ENCODE measurements at regions not wholly inside any gene's neighbourhood (a gene's known extent, or its start where the extent isn't known, plus 50 kb on each side); places are given as distances from the start of the nearest gene placed in this dataset.

DNA sequence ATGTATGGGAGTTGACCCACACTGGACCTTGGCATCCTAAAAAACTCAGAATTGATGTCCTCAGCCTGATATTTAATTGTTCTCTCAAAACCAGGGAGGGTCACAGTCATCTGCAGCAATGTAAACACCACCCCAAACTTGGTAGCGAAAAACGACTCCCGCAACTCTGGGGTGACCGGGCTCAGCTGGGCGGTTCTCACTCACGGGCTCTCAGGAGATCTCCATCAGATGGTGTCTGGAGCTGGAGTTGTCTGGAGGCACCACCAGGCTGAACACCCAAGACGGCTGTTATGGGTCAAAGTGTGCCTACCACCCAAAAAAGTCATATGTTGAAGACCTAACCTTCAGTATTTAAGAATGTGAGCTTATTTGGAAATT is 50.9 kb upstream of the NXT1 start:
- Mint-ChIP-seq H3K27ac (no peak overlapping the region), H3K4me3 (no peak overlapping the region), H3K36me3 (no peaks in the 10 kb centered on the region), H3K4me1 (no peaks in the 10 kb centered on the region), H3K27me3 (peaks cover 4% of the 10 kb centered on the region), H3K9me3 (peaks cover 0 to 2% (median 0%) of the 10 kb centered on the region in 7 donors)
- ATAC-seq (ENCODE audit: low read depth in 2 of 2) (no peak), DNase-seq (no peak)
- no peaks in the 10 kb centered on the region for H3K36me3 ChIP-seq (ENCODE audit: control insufficient read depth, insufficient read depth, low read length)
- no peak overlapping the region for H3K4me3 ChIP-seq (ENCODE audit: low read depth, low read length)
- H3K27me3 ChIP-seq (ENCODE audit: control insufficient read depth, insufficient read depth, low read length), result no peaks in the 10 kb centered on the region
- H3K27ac ChIP-seq (ENCODE audit: insufficient read depth, low read length, poor library complexity, severe bottlenecking), result no peak overlapping the region
- H3K4me1 ChIP-seq (ENCODE audit: control insufficient read depth, insufficient read depth, low read length, poor library complexity, severe bottlenecking), result no peaks in the 10 kb centered on the region
- no peaks in the 10 kb centered on the region for H3K9me3 ChIP-seq (ENCODE audit: control insufficient read depth in 2 of 2, low read length in 2 of 2)

DNA sequence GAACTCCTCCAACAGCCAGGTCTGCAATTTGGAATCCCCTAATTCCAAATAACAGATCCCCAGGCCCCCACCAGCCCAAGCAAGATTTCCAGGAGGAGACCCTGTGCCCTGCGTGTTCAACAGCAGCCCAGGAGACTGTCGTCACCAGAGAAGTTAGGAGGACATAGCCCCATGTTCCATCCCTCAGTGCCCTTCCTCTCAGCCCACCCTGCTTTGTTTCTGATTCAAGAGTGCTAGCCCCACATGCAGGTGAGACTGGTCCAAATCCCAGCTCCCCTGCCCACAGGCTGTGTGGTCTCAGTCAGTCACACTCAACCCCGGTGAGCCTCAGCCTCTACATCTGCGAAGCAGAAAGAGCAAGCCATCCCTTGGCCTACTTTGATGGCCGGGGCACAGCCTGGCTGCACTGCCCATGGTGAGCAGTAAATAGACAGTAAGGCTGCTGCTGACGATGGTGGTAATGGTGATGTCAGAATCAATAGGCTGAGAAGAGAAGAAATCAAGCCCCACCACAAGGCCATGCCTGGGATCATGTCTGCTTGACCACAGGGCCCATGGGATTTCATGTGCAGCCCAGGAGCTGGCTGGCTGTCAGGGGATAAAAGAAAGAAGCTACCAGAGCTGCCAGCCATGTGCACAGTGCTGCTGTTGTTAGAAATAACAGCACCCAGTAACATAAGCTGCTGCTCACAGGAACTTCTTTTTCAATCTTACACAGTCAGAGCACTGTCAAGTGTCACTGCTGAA is 51.5 kb upstream of the NXT1 start:
- H3K36me3 ChIP-seq (ENCODE audit: control insufficient read depth, insufficient read depth, low read length), result no peaks in the 10 kb centered on the region

DNA sequence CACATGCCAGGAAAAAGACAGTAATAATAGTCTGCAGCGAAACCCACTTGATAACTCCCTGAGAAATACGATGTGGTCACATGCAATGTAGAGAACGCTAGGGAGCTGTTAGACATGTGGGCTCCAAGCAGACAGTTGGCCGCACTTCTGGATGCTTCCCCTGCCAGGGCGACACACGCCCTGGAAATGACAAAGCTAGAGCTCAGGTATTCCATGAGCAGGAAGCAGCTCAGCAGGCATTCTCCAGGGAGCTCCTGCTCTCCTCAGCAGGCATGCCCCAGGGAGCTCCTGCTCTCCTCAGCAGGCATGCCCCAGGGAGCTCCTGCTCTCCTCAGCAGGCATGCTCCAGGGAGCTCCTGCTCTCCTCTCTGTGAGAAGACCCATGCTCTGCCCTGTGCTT is 52.4 kb upstream of the NXT1 start:
- Mint-ChIP-seq H3K9me3 (peaks cover 0 to 2% (median 0%) of the 10 kb centered on the region in 7 donors), H3K4me1 (no peaks in the 10 kb centered on the region)

More for the DNA sequence above, 51.5 kb upstream of the NXT1 start:
- Histone ChIP-seq H3K9me3 (ENCODE audit: control insufficient read depth in 2 of 2, low read length in 2 of 2) (no peaks in the 10 kb centered on the region), H3K27me3 (ENCODE audit: control insufficient read depth, insufficient read depth, low read length) (no peaks in the 10 kb centered on the region), H3K27ac (ENCODE audit: insufficient read depth, low read length, poor library complexity, severe bottlenecking) (no peak overlapping the region), H3K4me3 (ENCODE audit: low read depth, low read length) (no peak overlapping the region), H3K4me1 (ENCODE audit: control insufficient read depth, insufficient read depth, low read length, poor library complexity, severe bottlenecking) (no peaks in the 10 kb centered on the region)
- no peaks in the 10 kb centered on the region for H3K4me1 Mint-ChIP-seq
- ATAC-seq (ENCODE audit: low read depth in 2 of 2), result no peak
- peaks cover 0 to 2% (median 0%) of the 10 kb centered on the region in 7 donors for H3K9me3 Mint-ChIP-seq
- H3K36me3 Mint-ChIP-seq, result no peaks in the 10 kb centered on the region
- no peak overlapping the region for H3K27ac Mint-ChIP-seq
- DNase-seq, result no peak
- H3K4me3 Mint-ChIP-seq, result no peak overlapping the region
- peaks cover 4% of the 10 kb centered on the region for H3K27me3 Mint-ChIP-seq

DNA sequence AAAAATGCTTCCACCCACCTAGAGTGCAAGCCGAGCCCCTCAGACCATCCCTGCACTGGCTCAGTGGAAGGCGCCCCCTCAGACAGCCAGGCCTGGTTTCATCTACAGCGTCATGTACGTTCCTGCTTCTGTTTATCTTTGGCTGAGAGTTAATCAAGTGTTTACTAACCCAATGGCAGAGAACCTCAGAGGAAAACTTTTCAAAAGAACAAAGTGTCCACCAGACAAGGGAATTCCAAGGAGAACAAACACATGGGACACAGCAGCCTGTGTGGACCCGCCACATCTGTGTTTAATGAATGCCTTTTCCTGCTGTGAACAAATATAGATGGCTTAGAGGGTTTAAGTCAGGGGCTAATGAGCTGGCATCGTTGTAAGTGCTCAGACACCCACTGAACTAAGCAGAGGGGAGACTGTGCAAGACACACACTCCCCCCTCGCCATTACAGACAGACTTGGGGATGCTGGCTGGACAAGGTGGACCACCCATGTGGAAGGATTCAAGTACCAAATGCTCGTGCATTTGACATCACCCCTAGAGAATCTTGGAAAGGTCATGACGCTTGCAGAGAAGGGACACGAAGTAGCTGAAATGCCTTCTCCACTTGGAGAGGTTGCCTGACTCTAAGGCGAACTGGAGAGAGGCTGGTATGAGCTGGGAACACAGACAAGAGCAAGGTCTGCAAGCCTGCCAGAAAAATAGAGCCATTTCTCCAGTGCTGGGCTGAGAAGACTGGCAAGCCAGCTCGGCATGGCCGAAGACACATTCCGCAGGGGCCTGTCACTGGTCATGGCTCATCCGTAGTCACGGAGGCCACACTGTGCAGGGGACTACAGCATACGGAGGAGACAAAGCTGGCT is 53.5 kb upstream of the NXT1 start:
- Histone ChIP-seq H3K27ac (ENCODE audit: insufficient read depth, low read length, poor library complexity, severe bottlenecking) (no peak overlapping the region), H3K36me3 (ENCODE audit: control insufficient read depth, insufficient read depth, low read length) (no peaks in the 10 kb centered on the region), H3K9me3 (ENCODE audit: control insufficient read depth in 2 of 2, low read length in 2 of 2) (no peaks in the 10 kb centered on the region), H3K27me3 (ENCODE audit: control insufficient read depth, insufficient read depth, low read length) (no peaks in the 10 kb centered on the region), H3K4me3 (ENCODE audit: low read depth, low read length) (no peak overlapping the region), H3K4me1 (ENCODE audit: control insufficient read depth, insufficient read depth, low read length, poor library complexity, severe bottlenecking) (no peaks in the 10 kb centered on the region)
- Mint-ChIP-seq H3K4me3 (no peak overlapping the region), H3K9me3 (peaks cover 0 to 2% (median 0%) of the 10 kb centered on the region in 7 donors), H3K36me3 (no peaks in the 10 kb centered on the region), H3K27ac (no peak overlapping the region), H3K27me3 (peaks cover 4% of the 10 kb centered on the region), H3K4me1 (no peaks in the 10 kb centered on the region)
- DNase-seq (no peak), ATAC-seq (ENCODE audit: low read depth in 2 of 2) (no peak)

More for the DNA sequence above, 52.4 kb upstream of the NXT1 start:
- DNase-seq (no peak), ATAC-seq (ENCODE audit: low read depth in 2 of 2) (no peak)
- Mint-ChIP-seq H3K4me3 (no peak overlapping the region), H3K27ac (no peak overlapping the region), H3K36me3 (no peaks in the 10 kb centered on the region), H3K27me3 (peaks cover 4% of the 10 kb centered on the region)
- Histone ChIP-seq H3K36me3 (ENCODE audit: control insufficient read depth, insufficient read depth, low read length) (no peaks in the 10 kb centered on the region), H3K27ac (ENCODE audit: insufficient read depth, low read length, poor library complexity, severe bottlenecking) (no peak overlapping the region), H3K9me3 (ENCODE audit: control insufficient read depth in 2 of 2, low read length in 2 of 2) (no peaks in the 10 kb centered on the region), H3K27me3 (ENCODE audit: control insufficient read depth, insufficient read depth, low read length) (no peaks in the 10 kb centered on the region), H3K4me3 (ENCODE audit: low read depth, low read length) (no peak overlapping the region), H3K4me1 (ENCODE audit: control insufficient read depth, insufficient read depth, low read length, poor library complexity, severe bottlenecking) (no peaks in the 10 kb centered on the region)

DNA sequence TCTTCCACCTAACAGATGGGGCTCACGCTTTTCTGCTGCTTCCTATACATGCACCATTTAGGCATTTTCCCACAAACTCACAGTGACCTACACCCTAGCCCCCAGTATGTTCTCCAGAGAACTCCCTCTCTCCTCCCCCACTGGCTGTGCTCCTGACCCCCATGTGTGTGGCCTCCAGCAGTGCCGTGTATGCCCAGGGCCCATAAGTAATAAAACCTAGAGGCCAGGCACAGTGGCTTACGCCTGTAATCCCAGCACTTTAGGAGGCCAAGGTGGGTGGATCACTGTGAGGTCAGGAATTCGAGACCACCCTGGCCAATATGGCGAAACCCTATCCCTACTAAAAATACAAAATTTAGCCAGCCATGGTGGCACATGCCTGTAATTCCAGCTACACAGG is 54.7 kb upstream of the NXT1 start:
- Histone ChIP-seq H3K4me1 (ENCODE audit: control insufficient read depth, insufficient read depth, low read length, poor library complexity, severe bottlenecking) (no peaks in the 10 kb centered on the region), H3K36me3 (ENCODE audit: control insufficient read depth, insufficient read depth, low read length) (no peaks in the 10 kb centered on the region), H3K27ac (ENCODE audit: insufficient read depth, low read length, poor library complexity, severe bottlenecking) (no peak overlapping the region), H3K27me3 (ENCODE audit: control insufficient read depth, insufficient read depth, low read length) (no peaks in the 10 kb centered on the region), H3K4me3 (ENCODE audit: low read depth, low read length) (no peak overlapping the region), H3K9me3 (ENCODE audit: control insufficient read depth in 2 of 2, low read length in 2 of 2) (no peaks in the 10 kb centered on the region)
- Mint-ChIP-seq H3K27ac (no peak overlapping the region), H3K9me3 (peaks cover 0 to 2% (median 0%) of the 10 kb centered on the region in 7 donors), H3K27me3 (peaks cover 4% of the 10 kb centered on the region), H3K4me1 (no peaks in the 10 kb centered on the region), H3K36me3 (no peaks in the 10 kb centered on the region), H3K4me3 (no peak overlapping the region)
- ATAC-seq (ENCODE audit: low read depth in 2 of 2) (no peak), DNase-seq (no peak)

DNA sequence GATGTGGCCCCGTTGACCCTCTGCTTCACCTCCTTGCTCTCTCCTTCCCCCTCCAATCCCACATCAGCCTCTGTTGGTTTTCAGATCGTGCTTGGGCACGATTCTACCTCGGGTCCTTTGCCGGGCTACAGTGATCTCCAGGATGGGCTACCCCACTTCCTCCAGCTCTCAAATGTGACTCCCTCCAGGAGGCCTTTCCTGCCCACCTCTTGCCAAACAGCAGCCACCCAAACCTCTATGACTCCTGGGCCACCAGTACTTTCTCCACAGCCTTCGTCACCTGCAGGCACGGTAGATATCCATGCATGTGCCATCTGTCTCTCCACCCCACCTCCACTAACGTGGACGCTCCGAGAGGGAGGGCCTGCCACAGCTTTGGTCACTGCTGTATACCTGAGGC is 55.9 kb upstream of the NXT1 start:
- no peaks in the 10 kb centered on the region for H3K4me1 ChIP-seq (ENCODE audit: control insufficient read depth, insufficient read depth, low read length, poor library complexity, severe bottlenecking)
- ATAC-seq (ENCODE audit: low read depth in 2 of 2) (no peak), DNase-seq (no peak)
- Mint-ChIP-seq H3K9me3 (peaks cover 0 to 2% (median 0%) of the 10 kb centered on the region in 7 donors), H3K36me3 (no peaks in the 10 kb centered on the region), H3K4me1 (no peaks in the 10 kb centered on the region), H3K27ac (no peak overlapping the region), H3K4me3 (no peak overlapping the region), H3K27me3 (no peaks in the 10 kb centered on the region)
- no peak overlapping the region for H3K4me3 ChIP-seq (ENCODE audit: low read depth, low read length)
- no peaks in the 10 kb centered on the region for H3K9me3 ChIP-seq (ENCODE audit: control insufficient read depth in 2 of 2, low read length in 2 of 2)
- H3K27ac ChIP-seq (ENCODE audit: insufficient read depth, low read length, poor library complexity, severe bottlenecking), result no peak overlapping the region
- no peaks in the 10 kb centered on the region for H3K36me3 ChIP-seq (ENCODE audit: control insufficient read depth, insufficient read depth, low read length)
- H3K27me3 ChIP-seq (ENCODE audit: control insufficient read depth, insufficient read depth, low read length), result no peaks in the 10 kb centered on the region

DNA sequence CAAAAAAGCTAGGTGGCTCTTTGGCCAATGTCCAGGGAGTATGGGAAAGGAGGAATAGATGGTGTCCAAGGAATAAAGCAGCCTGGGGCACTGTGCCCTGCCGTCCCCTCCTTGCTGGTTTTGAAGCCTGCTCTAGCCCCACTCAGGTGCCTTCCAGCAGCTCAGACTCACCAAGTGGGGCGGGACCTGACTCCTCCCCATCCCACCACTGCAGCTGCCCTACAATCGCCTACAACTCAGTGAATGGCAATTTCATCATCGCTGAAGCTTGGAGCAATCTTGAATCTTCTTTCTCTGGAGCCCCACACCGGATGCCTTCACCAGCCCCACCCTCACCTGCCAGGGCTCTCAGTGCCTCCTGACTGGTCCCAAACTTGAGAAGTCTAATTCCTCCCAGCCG is 56.4 kb upstream of the NXT1 start:
- Histone ChIP-seq H3K27ac (ENCODE audit: insufficient read depth, low read length, poor library complexity, severe bottlenecking) (no peak overlapping the region), H3K4me3 (ENCODE audit: low read depth, low read length) (no peak overlapping the region), H3K9me3 (ENCODE audit: control insufficient read depth in 2 of 2, low read length in 2 of 2) (no peaks in the 10 kb centered on the region), H3K36me3 (ENCODE audit: control insufficient read depth, insufficient read depth, low read length) (no peaks in the 10 kb centered on the region), H3K4me1 (ENCODE audit: control insufficient read depth, insufficient read depth, low read length, poor library complexity, severe bottlenecking) (no peaks in the 10 kb centered on the region), H3K27me3 (ENCODE audit: control insufficient read depth, insufficient read depth, low read length) (no peaks in the 10 kb centered on the region)
- Mint-ChIP-seq H3K27ac (no peak overlapping the region), H3K9me3 (peaks cover 0 to 1% (median 0%) of the 10 kb centered on the region in 7 donors), H3K36me3 (no peaks in the 10 kb centered on the region), H3K4me3 (no peak overlapping the region), H3K27me3 (no peaks in the 10 kb centered on the region), H3K4me1 (no peaks in the 10 kb centered on the region)
- no peak for ATAC-seq (ENCODE audit: low read depth in 2 of 2)
- no peak for DNase-seq

Measured in CD4-positive, CD25-positive, alpha-beta regulatory T cell (primary cell).